Thyroid gland (tissue), 4 donors: ENCODE measurements at regions not wholly inside any gene's neighbourhood (a gene's known extent, or its start where the extent isn't known, plus 50 kb on each side); places are given as distances from the start of the nearest gene placed in this dataset.

Source experiments
- DNase-seq, 2 donors: peaks; one replicate each; pipeline ENCODE4 v3.0.0-alpha.2; 2019
- H3K27ac ChIP-seq, 3 donors: fragments of 200-600 bp; sonication (generic); 1 replicate in 2 of 3; 2 replicates in 1 of 3; pipeline ENCODE4 v1.5.1; 2016 to 2019; ENCODE audit warnings: mild to moderate bottlenecking in 1 of 3, moderate library complexity in 1 of 3
- H3K27me3 ChIP-seq: fragments of 200-600 bp; sonication (generic); one replicate; pipeline ENCODE4 v1.5.1; 2019
- H3K36me3 ChIP-seq, 2 donors: fragments of 200-600 bp; sonication (generic); one replicate each; pipeline ENCODE4 v1.5.1; 2016 to 2019
- H3K4me1 ChIP-seq, 2 donors: fragments of 200-600 bp; sonication (generic); one replicate each; pipeline ENCODE4 v1.5.1; 2017 to 2019
- H3K4me3 ChIP-seq, 3 donors: fragments of 200-600 bp; sonication (generic); replicated peaks in 1 of 3; 1 replicate in 2 of 3; 2 replicates in 1 of 3; pipeline ENCODE4 v1.5.1; 2016; ENCODE audit warnings: mild to moderate bottlenecking in 1 of 3
- H3K9me3 ChIP-seq: fragments of 200-600 bp; sonication (generic); one replicate; pipeline ENCODE4 v1.5.1; 2017
- CTCF ChIP-seq, 6 experiments: fragments of 200-600 bp in 3 of 6; fragments of 450-650 bp in 3 of 6; sonication (generic) in 3 of 6; IDR thresholded peaks; one replicate each; pipeline ENCODE4 v1.5.1; 2016 to 2019; ENCODE audit warnings: antibody characterized with exemption in 6 of 6, mild to moderate bottlenecking in 2 of 6, inconsistent platforms in 1 of 6, moderate library complexity in 1 of 6
- POLR2A ChIP-seq, 2 donors: fragments of 450-650 bp; IDR thresholded peaks; one replicate each; pipeline ENCODE4 v1.6.1; 2017; ENCODE audit warnings: antibody characterized with exemption in 2 of 2, mild to moderate bottlenecking in 2 of 2, moderate library complexity in 1 of 2
- WGBS, 2 donors: methylation state at CpG; one replicate each; pipeline ENCODE4 v1.1.5; 2017; 5-methylcytosine and 5-hydroxymethylcytosine counted together
- intact Hi-C: fragments of 100-400 bp; cut with DNase I; formaldehyde crosslinking; loops from one replicate; pipeline ENCODE4 v1.15.1; 2023

DNA sequence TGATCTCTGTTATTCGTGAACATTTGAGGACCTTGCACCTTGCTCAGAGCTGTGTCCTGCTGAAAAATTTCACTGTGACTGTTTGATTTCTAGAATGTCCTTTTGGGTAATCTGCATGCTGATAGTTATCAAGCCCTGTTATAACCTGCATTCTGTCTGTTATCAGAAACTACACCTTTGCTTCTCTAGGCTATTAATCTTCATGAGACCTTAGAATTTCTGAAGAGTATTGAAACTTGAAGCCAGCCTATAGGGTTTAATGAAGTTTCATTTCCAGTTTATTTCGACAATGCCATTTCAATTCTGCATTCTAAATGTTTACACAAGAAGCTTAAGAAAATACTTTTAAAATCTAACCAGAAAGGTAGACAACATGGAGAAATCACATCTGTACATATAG lies 856.2 kb downstream of the SORCS1 start:
- intact Hi-C loops, result no loop called here
- no peak overlapping the region for H3K27ac ChIP-seq
- no peaks in the 10 kb centered on the region for H3K36me3 ChIP-seq
- H3K4me3 ChIP-seq, result no peak overlapping the region
- no peaks in the 10 kb centered on the region for H3K9me3 ChIP-seq
- no peaks in the 10 kb centered on the region for H3K27me3 ChIP-seq
- 75 to 88% methylated on average over 2 of the region's 2 CpGs for WGBS, 2 donors
- no peak for DNase-seq
- TF ChIP-seq CTCF (IDR thresholded peaks at IDR 0.05) (no peak), POLR2A (IDR thresholded peaks at IDR 0.05) (no peak)
- H3K4me1 ChIP-seq, result peaks cover 0 to 10% of the 10 kb centered on the region in 2 donors

GRCh38 chr10:106304056-106304455 lies 860.5 kb downstream of the SORCS1 start:
- Histone ChIP-seq H3K4me1 (peaks cover 0 to 3% of the 10 kb centered on the region in 2 donors), H3K36me3 (no peaks in the 10 kb centered on the region), H3K27me3 (no peaks in the 10 kb centered on the region), H3K4me3 (no peak overlapping the region), H3K9me3 (no peaks in the 10 kb centered on the region), H3K27ac (no peak overlapping the region)
- intact Hi-C loops, result no loop called here
- TF ChIP-seq CTCF (IDR thresholded peaks at IDR 0.05) (no peak), POLR2A (IDR thresholded peaks at IDR 0.05) (no peak)
- DNase-seq, result no peak
- WGBS, 2 donors, result 85% methylated on average over 1 of the region's 1 CpG

- Histone ChIP-seq H3K4me1 (peaks cover 0 to 3% of the 10 kb centered on the region in 2 donors), H3K9me3 (no peaks in the 10 kb centered on the region), H3K27ac (no peak overlapping the region), H3K4me3 (no peak overlapping the region), H3K27me3 (no peaks in the 10 kb centered on the region), H3K36me3 (no peaks in the 10 kb centered on the region)
- no peak for DNase-seq
- intact Hi-C loops, result no loop called here
- TF ChIP-seq POLR2A (IDR thresholded peaks at IDR 0.05) (no peak), CTCF (IDR thresholded peaks at IDR 0.05) (no peak)
- WGBS, 2 donors, result 79% methylated on average over 4 of the region's 4 CpGs
Measured at GRCh38 chr10:106302961-106303360, 861.5 kb downstream of the SORCS1 start.

GRCh38 chr10:106301146-106301545 lies 863.4 kb downstream of the SORCS1 start:
- DNase-seq, result peak; percentile 11 to 23
- Histone ChIP-seq H3K27me3 (no peaks in the 10 kb centered on the region), H3K4me1 (peaks cover 0 to 3% of the 10 kb centered on the region in 2 donors), H3K9me3 (no peaks in the 10 kb centered on the region), H3K4me3 (no peak overlapping the region), H3K36me3 (no peaks in the 10 kb centered on the region), H3K27ac (no peak overlapping the region)
- WGBS, 2 donors, result 83 to 84% methylated on average over 1 of the region's 1 CpG
- no peak for TF ChIP-seq CTCF (IDR thresholded peaks at IDR 0.05)
- TF ChIP-seq POLR2A (IDR thresholded peaks at IDR 0.05), result no peak
- intact Hi-C loops, result no loop called here

DNA sequence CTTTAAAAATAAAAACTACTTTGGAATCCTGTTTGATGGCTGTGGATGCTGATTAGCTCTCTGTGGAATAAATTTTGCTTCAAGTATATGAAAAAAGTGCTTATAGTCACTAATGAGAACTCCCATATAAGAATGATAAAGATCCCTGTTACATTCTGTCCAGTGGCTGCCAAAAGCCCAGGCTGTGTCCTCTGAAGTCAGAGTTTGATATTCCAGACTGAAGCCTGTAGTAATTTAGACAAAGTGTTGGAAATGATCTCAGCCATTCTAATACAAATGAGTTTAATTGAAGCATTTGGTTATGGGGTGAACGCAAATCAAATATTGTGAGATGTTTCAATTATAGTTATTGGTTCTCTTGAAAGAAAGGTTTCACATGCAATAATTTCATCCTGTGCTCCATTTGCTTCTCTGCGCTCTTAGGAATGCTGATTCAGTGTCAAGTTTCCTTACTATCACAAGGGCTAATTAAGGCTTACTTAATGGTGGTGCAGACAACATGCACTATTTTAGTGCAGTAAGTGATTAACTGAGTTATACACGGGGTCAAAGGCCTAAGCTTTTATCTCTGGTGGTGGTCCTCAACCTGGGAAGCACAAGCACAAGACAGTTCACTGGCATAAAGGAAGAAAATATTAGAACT lies 867.6 kb downstream of the SORCS1 start:
- intact Hi-C loops, result no loop called here
- H3K27ac ChIP-seq, result no peak overlapping the region
- peaks cover 0 to 3% of the 10 kb centered on the region in 2 donors for H3K4me1 ChIP-seq
- no peaks in the 10 kb centered on the region for H3K36me3 ChIP-seq
- WGBS, 2 donors, result 63 to 65% methylated on average over 3 of the region's 3 CpGs
- H3K9me3 ChIP-seq, result no peaks in the 10 kb centered on the region
- TF ChIP-seq CTCF (IDR thresholded peaks at IDR 0.05) (no peak), POLR2A (IDR thresholded peaks at IDR 0.05) (no peak)
- no peak overlapping the region for H3K4me3 ChIP-seq
- no peak for DNase-seq
- H3K27me3 ChIP-seq, result no peaks in the 10 kb centered on the region
